ENCODE measurements at regions not wholly inside any gene's neighbourhood (a gene's known extent, or its start where the extent isn't known, plus 50 kb on each side); places are given as distances from the start of the nearest gene placed in this dataset.

DNA sequence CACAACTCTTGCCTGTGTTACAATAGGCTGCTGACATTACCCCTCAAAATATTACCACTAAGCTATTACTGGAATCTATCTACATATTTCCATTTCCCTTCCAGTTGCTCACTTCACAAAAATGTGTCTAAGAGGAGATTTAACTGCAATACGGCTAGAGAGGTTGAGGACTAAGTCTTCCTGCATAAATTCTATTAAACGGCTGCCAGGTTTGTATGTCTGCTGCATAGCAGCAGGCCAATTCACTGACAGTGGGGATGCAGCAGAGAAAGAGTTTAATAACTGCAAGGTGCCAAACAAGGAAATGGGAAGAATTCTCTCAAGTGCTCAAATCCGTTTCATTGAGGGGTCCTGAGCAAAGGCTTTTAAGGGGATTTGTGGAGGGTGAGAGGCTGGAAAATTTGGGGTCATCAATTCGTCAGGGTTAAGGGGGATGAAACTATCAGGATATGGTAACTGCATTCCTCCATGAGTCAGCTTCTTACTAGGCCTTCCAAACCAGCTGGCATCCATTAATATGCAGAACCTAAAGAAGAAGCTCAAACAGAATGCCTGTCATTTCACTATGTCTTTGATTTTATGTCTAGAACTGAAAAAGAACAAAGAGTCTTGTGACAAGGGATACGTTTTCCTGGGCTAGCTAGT, 675.6 kb downstream of the TBL1XR1 start (continued):
- TF ChIP-seq ARID4B (CRISPR knock-in tag; IDR thresholded peaks at IDR 0.05; ENCODE audit: borderline replicate concordance) (no peak), JUN (CRISPR knock-in tag; IDR thresholded peaks at IDR 0.05) (no peak)

GRCh38 chr3:176514297-176514696, 683.0 kb downstream of the TBL1XR1 start:
- POLR2A ChIA-PET: no interaction called here

DNA sequence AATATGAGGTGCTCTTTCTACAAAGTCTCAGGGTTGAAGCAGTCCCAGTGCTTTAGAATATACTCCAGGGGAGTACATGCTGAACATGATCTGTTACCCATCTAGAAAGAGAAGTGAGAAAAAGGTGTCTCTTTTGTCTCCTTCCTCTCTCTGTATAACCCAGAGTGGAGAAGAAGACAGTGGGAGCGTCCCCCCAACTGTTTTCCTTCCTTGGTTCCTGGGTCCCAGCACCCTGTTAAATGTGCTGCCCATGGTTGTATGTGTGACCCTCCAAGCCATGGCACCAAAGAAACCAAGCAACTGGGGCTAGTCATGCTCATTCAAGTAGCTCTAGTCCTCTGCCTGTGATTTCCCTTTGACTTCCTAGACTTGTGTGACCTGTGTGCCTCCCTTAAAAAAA, 683.7 kb downstream of the TBL1XR1 start:
- H3K4me3 Mint-ChIP-seq: no peak overlapping the region
- H3K27me3 Mint-ChIP-seq (ENCODE audit: low read depth): peaks cover 11% of the 10 kb centered on the region
- peaks cover 19% of the 10 kb centered on the region for H3K4me1 Mint-ChIP-seq
- TF ChIP-seq, protein P1, sequence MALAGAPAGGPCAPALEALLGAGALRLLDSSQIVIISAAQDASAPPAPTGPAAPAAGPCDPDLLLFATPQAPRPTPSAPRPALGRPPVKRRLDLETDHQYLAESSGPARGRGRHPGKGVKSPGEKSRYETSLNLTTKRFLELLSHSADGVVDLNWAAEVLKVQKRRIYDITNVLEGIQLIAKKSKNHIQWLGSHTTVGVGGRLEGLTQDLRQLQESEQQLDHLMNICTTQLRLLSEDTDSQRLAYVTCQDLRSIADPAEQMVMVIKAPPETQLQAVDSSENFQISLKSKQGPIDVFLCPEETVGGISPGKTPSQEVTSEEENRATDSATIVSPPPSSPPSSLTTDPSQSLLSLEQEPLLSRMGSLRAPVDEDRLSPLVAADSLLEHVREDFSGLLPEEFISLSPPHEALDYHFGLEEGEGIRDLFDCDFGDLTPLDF (CRISPR knock-in tag; IDR thresholded peaks at IDR 0.05): no peak
- ChIA-PET CTCF (interaction anchor here (0.6 to 4.2 kb wide), 8 partner anchors 9 to 1094 kb away, joined by 3 to 50 read pairs (median 4); no protein-coding TSS in a partner anchor), POLR2A (no interaction called here)
- peaks cover 81% of the 10 kb centered on the region for H3K9me3 Mint-ChIP-seq
- DNase-seq (ENCODE audit: low spot score) (no peak), ATAC-seq (no peak)
- H3K27ac Mint-ChIP-seq: no peak overlapping the region
- peaks cover 68% of the 10 kb centered on the region for H3K36me3 Mint-ChIP-seq

More at GRCh38 chr3:176514297-176514696, 683.0 kb downstream of the TBL1XR1 start:
- Mint-ChIP-seq H3K27ac (peak overlapping the region; percentile 87; the same call in 1 of the 2 replicates), H3K27me3 (ENCODE audit: low read depth) (peaks cover 11% of the 10 kb centered on the region), H3K36me3 (peaks cover 62% of the 10 kb centered on the region), H3K4me1 (peaks cover 13% of the 10 kb centered on the region), H3K9me3 (peaks cover 75% of the 10 kb centered on the region), H3K4me3 (no peak overlapping the region)
- CTCF ChIA-PET: interaction anchor here (0.6 to 4.2 kb wide), 13 partner anchors 9 to 1871 kb away, joined by 3 to 50 read pairs (median 3); no protein-coding TSS in a partner anchor
- TF ChIP-seq ZNF138 (CRISPR knock-in tag; conservative IDR thresholded peaks at IDR 0.05): no peak
- TF ChIP-seq CTCF (IDR thresholded peaks at IDR 0.05): peak; percentile 92
- ATAC-seq (peak; percentile 97), DNase-seq (ENCODE audit: low spot score) (peak; percentile 75)

- no peak overlapping the region for H3K4me3 Mint-ChIP-seq
- DNase-seq (ENCODE audit: low spot score): no peak
- TF ChIP-seq ZNF512 (CRISPR knock-in tag; IDR thresholded peaks at IDR 0.05; ENCODE audit: borderline replicate concordance) (no peak), ZNF281 (CRISPR knock-in tag; IDR thresholded peaks at IDR 0.05) (no peak), MLX (CRISPR knock-in tag; IDR thresholded peaks at IDR 0.05) (no peak), ZNF396 (CRISPR knock-in tag; IDR thresholded peaks at IDR 0.05; ENCODE audit: borderline replicate concordance) (no peak), TEAD1 (CRISPR knock-in tag; IDR thresholded peaks at IDR 0.05) (no peak), ZBTB43 (CRISPR knock-in tag; IDR thresholded peaks at IDR 0.05) (no peak), ZNF232 (CRISPR knock-in tag; IDR thresholded peaks at IDR 0.05) (no peak)
- TF ChIP-seq, protein P2, sequence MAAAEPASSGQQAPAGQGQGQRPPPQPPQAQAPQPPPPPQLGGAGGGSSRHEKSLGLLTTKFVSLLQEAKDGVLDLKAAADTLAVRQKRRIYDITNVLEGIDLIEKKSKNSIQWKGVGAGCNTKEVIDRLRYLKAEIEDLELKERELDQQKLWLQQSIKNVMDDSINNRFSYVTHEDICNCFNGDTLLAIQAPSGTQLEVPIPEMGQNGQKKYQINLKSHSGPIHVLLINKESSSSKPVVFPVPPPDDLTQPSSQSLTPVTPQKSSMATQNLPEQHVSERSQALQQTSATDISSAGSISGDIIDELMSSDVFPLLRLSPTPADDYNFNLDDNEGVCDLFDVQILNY (CRISPR knock-in tag; IDR thresholded peaks at IDR 0.05): no peak
Observed at GRCh38 chr3:176512037-176512436, 685.2 kb downstream of the TBL1XR1 start.

More at GRCh38 chr3:176512037-176512436, 685.2 kb downstream of the TBL1XR1 start:
- ChIA-PET POLR2A (no interaction called here), CTCF (no interaction called here)
- Mint-ChIP-seq H3K36me3 (peaks cover 76% of the 10 kb centered on the region), H3K9me3 (peaks cover 84% of the 10 kb centered on the region), H3K4me1 (peaks cover 21% of the 10 kb centered on the region), H3K27ac (no peak overlapping the region), H3K27me3 (ENCODE audit: low read depth) (peaks cover 11% of the 10 kb centered on the region)
- no peak for ATAC-seq

All from WTC11 (cell line).